K562 (cell line): ENCODE measurements at regions not wholly inside any gene's neighbourhood (a gene's known extent, or its start where the extent isn't known, plus 50 kb on each side); places are given as distances from the start of the nearest gene placed in this dataset.

Experiments used
- EP300 ChIP-seq: IDR thresholded peaks from 2 replicates; pipeline ENCODE4 v1.6.1; 2012; ENCODE audit warnings: low read length, improper control_type of control experiment
- POLR2A ChIP-seq: fragments of 450-650 bp; conservative IDR thresholded peaks from 2 replicates; pipeline ENCODE4 v1.6.1; 2016
- RAD21 ChIP-seq, 2 experiments: fragments of 250-450 bp in 1 of 2; fragments of 450-650 bp in 1 of 2; sonication (Bioruptor Pico) in 1 of 2; formaldehyde crosslinking in 1 of 2; IDR thresholded peaks in 1 of 2; conservative IDR thresholded peaks in 1 of 2; 2 replicates each; pipeline versions ENCODE4 v1.4.0 to v1.8.0; 2020 to 2022; ENCODE audit warnings: mild to moderate bottlenecking in 2 of 2, moderate library complexity in 1 of 2
- SMARCA4 ChIP-seq: fragments of 450-650 bp; IDR thresholded peaks from 2 replicates; pipeline ENCODE4 v1.6.1; 2016
- ZFPM2 ChIP-seq: fragments of 250-450 bp; sonication (Bioruptor Pico); IDR thresholded peaks from 2 replicates; pipeline ENCODE4 v1.5.1; 2022; ENCODE audit warnings: mild to moderate bottlenecking
- ZHX1 ChIP-seq: fragments of 150-350 bp; conservative IDR thresholded peaks from 2 replicates; pipeline ENCODE4 v1.6.1; 2014; ENCODE audit warnings: low read length
- ZNF354B ChIP-seq: fragments of 250-450 bp; sonication (Bioruptor Pico); IDR thresholded peaks from 2 replicates; pipeline ENCODE4 v1.4.0; 2020
- TF ChIP-seq, protein P1 (sequence below): fragments of 450-650 bp; IDR thresholded peaks from 2 replicates; pipeline ENCODE4 v1.6.1; 2016; ENCODE audit warnings: mild to moderate bottlenecking
- TF ChIP-seq, protein P2 (sequence below), 2 experiments: fragments of 450-650 bp in 1 of 2; sonication (generic) in 1 of 2; formaldehyde crosslinking in 1 of 2; IDR thresholded peaks; 2 replicates each; pipeline versions ENCODE4 v1.7.1 to v1.9.0; 2016 to 2022; ENCODE audit warnings: inconsistent platforms in 1 of 2, mild to moderate bottlenecking in 1 of 2, missing genetic modification reagents in 1 of 2
- TF ChIP-seq, protein P3 (sequence below), 3 experiments: IDR thresholded peaks in 2 of 3; conservative IDR thresholded peaks in 1 of 3; 2 replicates each; pipeline ENCODE4 v1.5.1; 2011 to 2012; ENCODE audit warnings: low read length in 3 of 3, mild to moderate bottlenecking in 3 of 3, control low read depth in 2 of 3, improper control_type of control experiment in 1 of 3, inconsistent platforms in 1 of 3, low read depth in 1 of 3, mixed read lengths in 1 of 3, moderate library complexity in 1 of 3; ENCODE audit not compliant: insufficient read depth in 2 of 3
- TF ChIP-seq, protein P4 (sequence below), 2 experiments: fragments of 450-650 bp in 1 of 2; sonication (generic) in 1 of 2; formaldehyde crosslinking in 1 of 2; IDR thresholded peaks in 1 of 2; conservative IDR thresholded peaks in 1 of 2; 2 replicates each; pipeline versions ENCODE4 v1.6.1 to v1.8.1; 2016 to 2023; ENCODE audit warnings: mild to moderate bottlenecking in 2 of 2, moderate library complexity in 2 of 2, inconsistent platforms in 1 of 2, missing genetic modification reagents in 1 of 2

DNA sequence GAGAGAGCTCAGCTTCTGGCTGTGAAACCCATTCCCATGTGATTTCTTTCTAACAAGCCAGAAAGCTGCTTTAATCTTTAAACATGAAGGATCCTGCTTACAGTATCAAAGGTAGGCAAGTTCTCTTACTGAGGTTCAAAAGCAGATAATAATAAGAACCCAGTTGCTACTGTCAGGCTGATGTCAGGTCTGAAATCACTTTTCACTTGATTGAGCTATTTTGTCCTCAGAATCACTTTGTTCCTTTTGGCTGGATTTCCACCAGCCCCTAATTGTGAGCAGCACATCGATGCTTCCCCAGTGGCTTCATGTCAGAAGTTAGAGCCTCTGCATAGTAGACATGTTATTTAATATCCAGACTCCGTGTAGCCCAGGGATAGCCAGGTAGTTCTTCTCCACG is 55.8 kb upstream of the CEP295 start:
- TF ChIP-seq, protein P1, sequence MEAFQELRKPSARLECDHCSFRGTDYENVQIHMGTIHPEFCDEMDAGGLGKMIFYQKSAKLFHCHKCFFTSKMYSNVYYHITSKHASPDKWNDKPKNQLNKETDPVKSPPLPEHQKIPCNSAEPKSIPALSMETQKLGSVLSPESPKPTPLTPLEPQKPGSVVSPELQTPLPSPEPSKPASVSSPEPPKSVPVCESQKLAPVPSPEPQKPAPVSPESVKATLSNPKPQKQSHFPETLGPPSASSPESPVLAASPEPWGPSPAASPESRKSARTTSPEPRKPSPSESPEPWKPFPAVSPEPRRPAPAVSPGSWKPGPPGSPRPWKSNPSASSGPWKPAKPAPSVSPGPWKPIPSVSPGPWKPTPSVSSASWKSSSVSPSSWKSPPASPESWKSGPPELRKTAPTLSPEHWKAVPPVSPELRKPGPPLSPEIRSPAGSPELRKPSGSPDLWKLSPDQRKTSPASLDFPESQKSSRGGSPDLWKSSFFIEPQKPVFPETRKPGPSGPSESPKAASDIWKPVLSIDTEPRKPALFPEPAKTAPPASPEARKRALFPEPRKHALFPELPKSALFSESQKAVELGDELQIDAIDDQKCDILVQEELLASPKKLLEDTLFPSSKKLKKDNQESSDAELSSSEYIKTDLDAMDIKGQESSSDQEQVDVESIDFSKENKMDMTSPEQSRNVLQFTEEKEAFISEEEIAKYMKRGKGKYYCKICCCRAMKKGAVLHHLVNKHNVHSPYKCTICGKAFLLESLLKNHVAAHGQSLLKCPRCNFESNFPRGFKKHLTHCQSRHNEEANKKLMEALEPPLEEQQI, result no peak
- TF ChIP-seq ZHX1, result no peak
- no peak for TF ChIP-seq EP300
- TF ChIP-seq ZFPM2 (CRISPR knock-in tag), result no peak
- no peak for TF ChIP-seq ZNF354B (CRISPR knock-in tag)
- TF ChIP-seq, protein P2, sequence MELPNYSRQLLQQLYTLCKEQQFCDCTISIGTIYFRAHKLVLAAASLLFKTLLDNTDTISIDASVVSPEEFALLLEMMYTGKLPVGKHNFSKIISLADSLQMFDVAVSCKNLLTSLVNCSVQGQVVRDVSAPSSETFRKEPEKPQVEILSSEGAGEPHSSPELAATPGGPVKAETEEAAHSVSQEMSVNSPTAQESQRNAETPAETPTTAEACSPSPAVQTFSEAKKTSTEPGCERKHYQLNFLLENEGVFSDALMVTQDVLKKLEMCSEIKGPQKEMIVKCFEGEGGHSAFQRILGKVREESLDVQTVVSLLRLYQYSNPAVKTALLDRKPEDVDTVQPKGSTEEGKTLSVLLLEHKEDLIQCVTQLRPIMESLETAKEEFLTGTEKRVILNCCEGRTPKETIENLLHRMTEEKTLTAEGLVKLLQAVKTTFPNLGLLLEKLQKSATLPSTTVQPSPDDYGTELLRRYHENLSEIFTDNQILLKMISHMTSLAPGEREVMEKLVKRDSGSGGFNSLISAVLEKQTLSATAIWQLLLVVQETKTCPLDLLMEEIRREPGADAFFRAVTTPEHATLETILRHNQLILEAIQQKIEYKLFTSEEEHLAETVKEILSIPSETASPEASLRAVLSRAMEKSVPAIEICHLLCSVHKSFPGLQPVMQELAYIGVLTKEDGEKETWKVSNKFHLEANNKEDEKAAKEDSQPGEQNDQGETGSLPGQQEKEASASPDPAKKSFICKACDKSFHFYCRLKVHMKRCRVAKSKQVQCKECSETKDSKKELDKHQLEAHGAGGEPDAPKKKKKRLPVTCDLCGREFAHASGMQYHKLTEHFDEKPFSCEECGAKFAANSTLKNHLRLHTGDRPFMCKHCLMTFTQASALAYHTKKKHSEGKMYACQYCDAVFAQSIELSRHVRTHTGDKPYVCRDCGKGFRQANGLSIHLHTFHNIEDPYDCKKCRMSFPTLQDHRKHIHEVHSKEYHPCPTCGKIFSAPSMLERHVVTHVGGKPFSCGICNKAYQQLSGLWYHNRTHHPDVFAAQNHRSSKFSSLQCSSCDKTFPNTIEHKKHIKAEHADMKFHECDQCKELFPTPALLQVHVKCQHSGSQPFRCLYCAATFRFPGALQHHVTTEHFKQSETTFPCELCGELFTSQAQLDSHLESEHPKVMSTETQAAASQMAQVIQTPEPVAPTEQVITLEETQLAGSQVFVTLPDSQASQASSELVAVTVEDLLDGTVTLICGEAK (IDR thresholded peaks at IDR 0.05), result no peak
- TF ChIP-seq, protein P2 (CRISPR knock-in tag; IDR thresholded peaks at IDR 0.05), result no peak
- no peak for TF ChIP-seq POLR2A
- TF ChIP-seq, protein P3, sequence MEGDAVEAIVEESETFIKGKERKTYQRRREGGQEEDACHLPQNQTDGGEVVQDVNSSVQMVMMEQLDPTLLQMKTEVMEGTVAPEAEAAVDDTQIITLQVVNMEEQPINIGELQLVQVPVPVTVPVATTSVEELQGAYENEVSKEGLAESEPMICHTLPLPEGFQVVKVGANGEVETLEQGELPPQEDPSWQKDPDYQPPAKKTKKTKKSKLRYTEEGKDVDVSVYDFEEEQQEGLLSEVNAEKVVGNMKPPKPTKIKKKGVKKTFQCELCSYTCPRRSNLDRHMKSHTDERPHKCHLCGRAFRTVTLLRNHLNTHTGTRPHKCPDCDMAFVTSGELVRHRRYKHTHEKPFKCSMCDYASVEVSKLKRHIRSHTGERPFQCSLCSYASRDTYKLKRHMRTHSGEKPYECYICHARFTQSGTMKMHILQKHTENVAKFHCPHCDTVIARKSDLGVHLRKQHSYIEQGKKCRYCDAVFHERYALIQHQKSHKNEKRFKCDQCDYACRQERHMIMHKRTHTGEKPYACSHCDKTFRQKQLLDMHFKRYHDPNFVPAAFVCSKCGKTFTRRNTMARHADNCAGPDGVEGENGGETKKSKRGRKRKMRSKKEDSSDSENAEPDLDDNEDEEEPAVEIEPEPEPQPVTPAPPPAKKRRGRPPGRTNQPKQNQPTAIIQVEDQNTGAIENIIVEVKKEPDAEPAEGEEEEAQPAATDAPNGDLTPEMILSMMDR (IDR thresholded peaks at IDR 0.05 in 2 of 3, conservative IDR thresholded peaks at IDR 0.05 in 1 of 3; ENCODE audit: insufficient read depth in 2 of 3, low read depth in 1 of 3, low read length in 3 of 3), result no peak
- no peak for TF ChIP-seq RAD21 (CRISPR knock-in tag; conservative IDR thresholded peaks at IDR 0.05 in 1 of 2, IDR thresholded peaks at IDR 0.05 in 1 of 2)
- no peak for TF ChIP-seq SMARCA4
- TF ChIP-seq, protein P4, sequence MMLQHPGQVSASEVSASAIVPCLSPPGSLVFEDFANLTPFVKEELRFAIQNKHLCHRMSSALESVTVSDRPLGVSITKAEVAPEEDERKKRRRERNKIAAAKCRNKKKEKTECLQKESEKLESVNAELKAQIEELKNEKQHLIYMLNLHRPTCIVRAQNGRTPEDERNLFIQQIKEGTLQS (IDR thresholded peaks at IDR 0.05), result no peak
- TF ChIP-seq, protein P4 (CRISPR knock-in tag; conservative IDR thresholded peaks at IDR 0.05), result no peak
